CD4-positive, alpha-beta T cell (primary cell): ENCODE measurements at regions not wholly inside any gene's neighbourhood (a gene's known extent, or its start where the extent isn't known, plus 50 kb on each side); places are given as distances from the start of the nearest gene placed in this dataset.

Experiments used
- ATAC-seq: fragments of 200-7000 bp; cut with Tn5 transposase; one replicate; pipeline ENCODE4 v1.10.0; 2022; ENCODE audit warnings: mild to moderate bottlenecking; ENCODE audit not compliant: poor library complexity
- CTCF ChIA-PET: fragments of 350-600 bp; sonication (Branson Sonifier 250); formaldehyde crosslinking; loops from one replicate; lab custom pipeline; 2021; ENCODE audit warnings: antibody characterized with exemption, inconsistent platforms; lab: Charles Lee
- POLR2A ChIA-PET: fragments of 350-600 bp; sonication (Branson Sonifier 250); formaldehyde crosslinking; loops from one replicate; lab custom pipeline; 2021; ENCODE audit warnings: antibody characterized with exemption, inconsistent platforms; lab: Charles Lee
- DNase-seq, 14 experiments: peaks; one replicate each; pipeline ENCODE4 v3.0.0-alpha.2; 2013 to 2020; ENCODE audit warnings: mixed read lengths in 2 of 14
- H3K27ac ChIP-seq, 2 donors: one replicate each; pipeline versions ENCODE4 v1.5.1 to v1.7.0; 2013; ENCODE audit warnings: low read length in 2 of 2, low read depth in 1 of 2, mild to moderate bottlenecking in 1 of 2
- H3K27me3 ChIP-seq, 2 experiments: 1 replicate in 1 of 2; 2 replicates in 1 of 2; pipeline versions ENCODE4 v1.6.1 to v1.7.0; 2013; ENCODE audit warnings: low read length in 2 of 2, control low read depth in 1 of 2, mild to moderate bottlenecking in 1 of 2, moderate library complexity in 1 of 2; ENCODE audit not compliant: insufficient read depth in 2 of 2, control insufficient read depth in 1 of 2
- H3K36me3 ChIP-seq: one replicate; pipeline ENCODE4 v1.6.1; 2013; ENCODE audit warnings: low read length, control low read depth; ENCODE audit not compliant: insufficient read depth
- H3K4me1 ChIP-seq: one replicate; pipeline ENCODE4 v1.6.1; 2013; ENCODE audit warnings: low read length, control low read depth; ENCODE audit not compliant: insufficient read depth
- H3K4me3 ChIP-seq: one replicate; pipeline ENCODE4 v1.5.1; 2013; ENCODE audit warnings: mild to moderate bottlenecking, low read length, moderate library complexity
- H3K9me3 ChIP-seq, 2 experiments: 1 replicate in 1 of 2; 2 replicates in 1 of 2; pipeline versions ENCODE4 v1.6.1 to v1.7.0; 2013; ENCODE audit warnings: low read length in 2 of 2, mild to moderate bottlenecking in 2 of 2, control low read depth in 1 of 2, moderate library complexity in 1 of 2; ENCODE audit not compliant: control insufficient read depth in 1 of 2, insufficient read depth in 1 of 2
- H3K27ac Mint-ChIP-seq: one replicate; pipeline ENCODE4 v1.8.0; 2020; ENCODE audit warnings: mixed read lengths
- H3K27me3 Mint-ChIP-seq: one replicate; pipeline ENCODE4 v1.8.0; 2021; ENCODE audit warnings: mixed read lengths
- H3K36me3 Mint-ChIP-seq: one replicate; pipeline ENCODE4 v1.8.0; 2021; ENCODE audit warnings: low read depth, mixed read lengths
- H3K4me1 Mint-ChIP-seq: one replicate; pipeline ENCODE4 v1.8.0; 2021; ENCODE audit warnings: low read depth, mixed read lengths
- H3K4me3 Mint-ChIP-seq: one replicate; pipeline ENCODE4 v1.8.0; 2020; ENCODE audit warnings: mild to moderate bottlenecking, mixed read lengths
- H3K9me3 Mint-ChIP-seq: one replicate; pipeline ENCODE4 v1.8.0; 2020; ENCODE audit warnings: mixed read lengths
- intact Hi-C, 2 experiments: fragments of 100-400 bp; cut with DNase I in 1 of 2; cut with micrococcal nuclease in 1 of 2; formaldehyde crosslinking; loops; one replicate each; pipeline versions ENCODE4 v1.15.1 to v1.9.0; 2023 to 2025; cut with DNase I, micrococcal nuclease
- TF ChIP-seq, protein P1 (sequence below): fragments of 200-600 bp; IDR thresholded peaks from one replicate; pipeline ENCODE4 v1.8.0; 2022; ENCODE audit warnings: antibody characterized with exemption, mild to moderate bottlenecking

DNA sequence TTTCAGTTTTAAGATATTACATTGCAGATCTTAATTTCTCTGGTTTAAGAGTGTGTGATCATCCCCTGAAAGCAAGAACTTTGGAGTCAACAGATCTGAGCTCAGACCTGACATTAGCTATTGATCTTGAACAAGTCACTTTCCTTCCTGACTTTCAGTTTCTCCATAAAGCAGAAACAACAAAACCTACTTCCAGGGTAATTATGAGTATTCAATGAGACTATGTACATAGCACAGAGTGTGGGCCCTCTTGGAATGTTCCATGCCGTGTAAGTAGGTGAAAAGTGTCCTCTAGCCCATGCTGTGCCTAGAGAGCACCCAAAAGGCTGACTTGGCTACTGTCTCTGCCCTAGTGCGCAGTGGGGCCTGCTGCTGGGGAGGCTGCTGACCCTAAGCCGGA, 188.0 kb upstream of the RPL34 start:
- TF ChIP-seq, protein P1, sequence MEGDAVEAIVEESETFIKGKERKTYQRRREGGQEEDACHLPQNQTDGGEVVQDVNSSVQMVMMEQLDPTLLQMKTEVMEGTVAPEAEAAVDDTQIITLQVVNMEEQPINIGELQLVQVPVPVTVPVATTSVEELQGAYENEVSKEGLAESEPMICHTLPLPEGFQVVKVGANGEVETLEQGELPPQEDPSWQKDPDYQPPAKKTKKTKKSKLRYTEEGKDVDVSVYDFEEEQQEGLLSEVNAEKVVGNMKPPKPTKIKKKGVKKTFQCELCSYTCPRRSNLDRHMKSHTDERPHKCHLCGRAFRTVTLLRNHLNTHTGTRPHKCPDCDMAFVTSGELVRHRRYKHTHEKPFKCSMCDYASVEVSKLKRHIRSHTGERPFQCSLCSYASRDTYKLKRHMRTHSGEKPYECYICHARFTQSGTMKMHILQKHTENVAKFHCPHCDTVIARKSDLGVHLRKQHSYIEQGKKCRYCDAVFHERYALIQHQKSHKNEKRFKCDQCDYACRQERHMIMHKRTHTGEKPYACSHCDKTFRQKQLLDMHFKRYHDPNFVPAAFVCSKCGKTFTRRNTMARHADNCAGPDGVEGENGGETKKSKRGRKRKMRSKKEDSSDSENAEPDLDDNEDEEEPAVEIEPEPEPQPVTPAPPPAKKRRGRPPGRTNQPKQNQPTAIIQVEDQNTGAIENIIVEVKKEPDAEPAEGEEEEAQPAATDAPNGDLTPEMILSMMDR = no peak
- Histone ChIP-seq H3K27me3 (no peaks in the 10 kb centered on the region), H3K27ac (peak overlapping the region in 1 of 2 donors; percentile 36), H3K4me3 (no peak overlapping the region), H3K9me3 (no peaks in the 10 kb centered on the region), H3K36me3 (no peaks in the 10 kb centered on the region), H3K4me1 (peaks cover 24% of the 10 kb centered on the region)
- intact Hi-C loops = loop anchor here in 1 of 2 experiments (5.0 kb wide), 1 partner anchor 75 kb away; no protein-coding TSS in a partner anchor
- H3K27me3 Mint-ChIP-seq = no peaks in the 10 kb centered on the region
- peaks cover 65% of the 10 kb centered on the region for H3K4me1 Mint-ChIP-seq
- H3K4me3 Mint-ChIP-seq = peak overlapping the region; percentile 14
- CTCF ChIA-PET = no interaction called here
- no peak for ATAC-seq
- H3K27ac Mint-ChIP-seq = peak overlapping the region; percentile 47
- DNase-seq = peak in 1 of 14 experiments; percentile 5
- H3K9me3 Mint-ChIP-seq = no peaks in the 10 kb centered on the region
- H3K36me3 Mint-ChIP-seq = no peaks in the 10 kb centered on the region
- POLR2A ChIA-PET = interaction anchor here (0.6 to 1.0 kb wide), 3 partner anchors 11 to 35 kb away, joined by 3 to 5 read pairs (median 4); no protein-coding TSS in a partner anchor

DNA sequence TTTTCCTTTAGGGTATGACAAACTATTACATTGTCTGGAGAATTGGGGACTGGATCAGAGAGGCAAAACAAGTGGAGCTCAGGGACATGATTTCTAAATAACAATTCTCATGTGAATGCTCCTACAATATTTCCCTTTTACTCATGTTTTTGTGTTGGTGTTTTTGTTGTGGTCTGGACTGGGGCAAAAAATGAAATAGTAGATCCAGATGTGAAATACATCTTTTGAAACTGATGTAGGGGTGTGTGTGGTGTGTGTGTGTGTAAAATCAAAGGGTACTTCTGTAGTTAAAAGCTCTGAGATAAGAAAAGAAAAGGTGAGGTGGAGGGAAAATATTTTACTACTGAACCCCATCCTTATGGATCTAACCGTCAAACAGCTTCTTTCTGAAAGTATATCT, 188.4 kb upstream of the RPL34 start:
- Mint-ChIP-seq H3K9me3 (no peaks in the 10 kb centered on the region), H3K27ac (peak overlapping the region; percentile 47), H3K27me3 (no peaks in the 10 kb centered on the region), H3K4me1 (peaks cover 63% of the 10 kb centered on the region), H3K4me3 (no peak overlapping the region), H3K36me3 (no peaks in the 10 kb centered on the region)
- ATAC-seq (no peak), DNase-seq (no peak)
- Histone ChIP-seq H3K4me1 (peaks cover 24% of the 10 kb centered on the region), H3K27ac (no peak overlapping the region), H3K36me3 (no peaks in the 10 kb centered on the region), H3K4me3 (no peak overlapping the region), H3K9me3 (no peaks in the 10 kb centered on the region), H3K27me3 (no peaks in the 10 kb centered on the region)
- ChIA-PET CTCF (interaction anchor here (1.0 kb wide), 1 partner anchor 11 kb away, joined by 3 read pairs; no protein-coding TSS in a partner anchor), POLR2A (interaction anchor here (0.6 to 1.0 kb wide), 3 partner anchors 12 to 35 kb away, joined by 3 to 5 read pairs (median 4); no protein-coding TSS in a partner anchor)
- intact Hi-C loops = loop anchor here in 1 of 2 experiments (5.0 kb wide), 1 partner anchor 75 kb away; no protein-coding TSS in a partner anchor
- TF ChIP-seq, protein P1 = no peak

DNA sequence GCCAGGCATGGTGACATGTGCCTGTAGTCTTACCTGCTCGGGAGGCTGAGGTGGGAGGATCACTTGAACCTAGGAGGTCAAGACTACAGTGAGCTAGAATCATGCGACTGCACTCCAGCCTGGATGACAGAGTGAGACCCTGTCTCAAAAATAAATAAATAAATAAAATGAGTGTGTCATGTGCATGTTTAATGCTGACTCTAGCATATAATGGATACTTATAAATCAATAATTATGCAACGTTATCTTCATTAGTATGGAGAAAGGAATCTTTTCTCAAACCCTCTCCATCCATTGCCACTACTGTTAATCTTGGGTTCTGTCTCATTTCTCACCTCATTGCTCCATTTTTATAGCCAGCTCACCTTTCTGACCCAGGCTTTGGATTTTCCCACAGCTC, 189.5 kb upstream of the RPL34 start:
- H3K27ac Mint-ChIP-seq = peak overlapping the region; percentile 47
- Histone ChIP-seq H3K27me3 (no peaks in the 10 kb centered on the region), H3K4me3 (no peak overlapping the region), H3K36me3 (no peaks in the 10 kb centered on the region), H3K4me1 (peaks cover 24% of the 10 kb centered on the region), H3K9me3 (no peaks in the 10 kb centered on the region), H3K27ac (no peak overlapping the region)
- ChIA-PET POLR2A (no interaction called here), CTCF (interaction anchor here (1.0 kb wide), 1 partner anchor 12 kb away, joined by 3 read pairs; no protein-coding TSS in a partner anchor)
- H3K4me1 Mint-ChIP-seq = peaks cover 74% of the 10 kb centered on the region
- no peak for DNase-seq
- H3K4me3 Mint-ChIP-seq = no peak overlapping the region
- no peak for ATAC-seq
- no peaks in the 10 kb centered on the region for H3K27me3 Mint-ChIP-seq
- H3K36me3 Mint-ChIP-seq = no peaks in the 10 kb centered on the region
- no peaks in the 10 kb centered on the region for H3K9me3 Mint-ChIP-seq
- TF ChIP-seq, protein P1 = no peak
- intact Hi-C loops = loop anchor here in 1 of 2 experiments (5.0 kb wide), 1 partner anchor 74 kb away; no protein-coding TSS in a partner anchor
